NCI-H2227 (cell line): ENCODE measurements at regions not wholly inside any gene's neighbourhood (a gene's known extent, or its start where the extent isn't known, plus 50 kb on each side); places are given as distances from the start of the nearest gene placed in this dataset.
A peak's percentile ranks its signal among the peaks of the same experiment; 100 is the strongest.
"Not testable (repeated sequence)": the region's sequence is repeated elsewhere in the genome, so short reads cannot be mapped to it uniquely, and the experiment has no call there.

Source experiments
- DNase-seq: peaks from one replicate; lab custom pipeline; 2025; ENCODE audit not compliant: unreplicated experiment; lab: John Stamatoyannopoulos, UW

GRCh38 chr3:168801794-168802193, 706.1 kb upstream of the GOLIM4 start:
- DNase-seq = no peak

GRCh38 chr3:168796339-168796738, 700.6 kb upstream of the GOLIM4 start:
- DNase-seq = no peak

GRCh38 chr3:168794427-168794826, 698.7 kb upstream of the GOLIM4 start:
- no peak for DNase-seq

DNA sequence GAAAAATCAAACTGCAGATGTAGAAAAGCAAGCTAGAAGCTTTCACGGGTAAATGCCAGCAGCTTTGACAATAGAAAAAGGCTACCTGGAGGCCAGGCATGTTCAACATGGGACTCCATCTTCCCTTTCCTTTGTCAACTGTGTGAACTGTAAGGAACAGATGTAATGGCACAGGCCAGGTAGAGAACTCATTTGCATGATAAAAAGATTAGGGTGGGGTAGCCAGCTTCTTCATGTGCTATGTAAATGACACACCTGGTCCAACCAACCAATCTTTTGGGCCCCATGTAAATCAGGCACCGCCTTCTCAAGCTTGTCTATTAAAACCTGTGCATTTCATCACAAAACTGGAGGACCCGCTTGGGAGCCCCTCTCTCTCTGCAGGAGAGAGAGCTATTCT, 686.5 kb upstream of the GOLIM4 start:
- no peak for DNase-seq

DNA sequence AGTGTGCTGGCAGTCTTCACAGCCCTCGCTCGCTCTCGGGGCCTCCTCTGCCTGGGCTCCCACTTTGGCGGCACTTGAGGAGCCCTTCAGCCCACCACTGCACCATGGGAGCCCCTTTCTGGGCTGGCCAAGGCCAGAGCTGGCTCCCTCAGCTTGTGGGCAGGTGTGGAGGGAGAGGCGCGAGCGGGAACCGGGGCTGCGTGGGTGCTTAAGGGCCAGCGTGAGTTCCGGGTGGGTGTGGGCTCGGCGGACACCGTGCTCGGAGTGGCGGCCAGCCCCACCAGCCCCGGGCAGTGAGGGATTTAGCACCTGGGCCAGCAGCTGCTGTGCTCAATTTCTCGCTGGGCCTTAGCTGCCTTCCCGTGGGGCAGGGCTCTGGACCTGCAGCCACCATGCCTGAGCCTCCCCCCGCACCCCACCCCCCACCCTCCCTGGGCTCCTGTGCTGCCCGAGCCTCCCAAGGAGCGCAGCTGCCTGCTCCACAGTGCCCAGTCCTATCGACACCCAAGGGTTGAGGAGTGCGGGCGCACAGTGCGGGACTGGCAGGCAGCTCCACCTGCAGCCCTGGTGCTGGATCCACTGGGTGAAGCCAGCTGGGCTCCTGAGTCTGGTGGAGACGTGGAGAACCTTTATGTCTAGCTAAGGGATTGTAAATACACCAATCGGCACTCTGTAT, 684.4 kb upstream of the GOLIM4 start:
- DNase-seq = not testable (repeated sequence)

DNA sequence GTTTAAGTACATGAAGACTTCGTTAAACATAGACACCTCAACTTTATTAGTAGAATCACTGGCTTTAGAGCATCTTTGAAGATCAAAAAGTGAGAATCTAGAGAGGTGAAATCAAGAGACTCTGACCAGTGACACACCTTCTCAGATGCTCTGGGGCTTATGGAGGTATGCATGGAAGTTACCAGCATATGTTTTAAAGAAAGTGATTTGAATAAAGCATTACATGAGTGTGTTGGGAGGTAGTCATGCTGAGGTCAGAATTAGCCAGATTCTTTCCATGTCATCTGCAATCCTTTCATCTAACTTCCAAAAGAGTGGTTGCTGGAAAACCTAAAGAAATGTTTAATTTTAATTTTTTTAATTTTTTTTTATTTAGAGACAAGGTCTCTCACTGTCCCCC, 658.0 kb upstream of the GOLIM4 start:
- DNase-seq = no peak

GRCh38 chr3:168752339-168752738, 656.6 kb upstream of the GOLIM4 start:
- no peak for DNase-seq

DNA sequence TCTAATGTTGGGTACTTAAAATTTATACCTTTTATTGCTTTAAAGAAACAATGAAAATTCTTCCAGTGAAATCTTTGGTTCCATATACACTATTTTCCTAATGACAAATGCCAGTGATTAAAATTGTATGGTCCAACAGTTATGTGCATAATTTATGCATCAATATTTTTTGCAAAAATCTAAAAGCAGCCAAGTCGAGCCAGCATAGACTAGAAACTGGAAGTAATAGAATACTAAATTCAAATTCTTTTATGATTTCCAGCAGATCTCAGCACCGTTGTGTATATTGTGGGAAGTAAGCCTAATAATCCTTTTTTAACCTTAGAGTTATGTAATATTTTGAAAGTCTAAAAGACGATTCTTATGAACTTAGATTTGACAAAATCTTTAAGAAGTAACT, 652.0 kb upstream of the GOLIM4 start:
- DNase-seq = no peak

- no peak for DNase-seq
These were observed 643.0 kb upstream of the GOLIM4 start for GRCh38 chr3:168738527-168739325.

DNA sequence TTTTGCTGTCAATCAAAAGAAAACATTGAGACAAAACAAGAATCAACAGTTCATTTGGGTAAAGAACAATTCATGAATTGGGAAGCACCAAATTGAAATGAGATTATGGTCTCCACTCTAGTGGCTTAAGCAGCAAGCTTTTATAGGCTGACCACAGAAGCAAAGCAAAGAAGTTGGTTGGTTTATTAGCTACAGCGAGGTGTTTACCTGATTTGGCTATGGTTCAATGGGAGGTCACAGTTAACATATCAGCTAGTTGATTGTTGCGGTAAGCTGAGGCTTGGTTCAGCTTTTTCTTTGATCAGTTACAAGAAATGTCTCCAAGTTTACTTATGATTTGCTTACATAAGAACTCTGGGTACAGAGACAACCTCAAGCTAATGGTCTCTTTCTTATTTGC, 640.5 kb upstream of the GOLIM4 start:
- no peak for DNase-seq

DNA sequence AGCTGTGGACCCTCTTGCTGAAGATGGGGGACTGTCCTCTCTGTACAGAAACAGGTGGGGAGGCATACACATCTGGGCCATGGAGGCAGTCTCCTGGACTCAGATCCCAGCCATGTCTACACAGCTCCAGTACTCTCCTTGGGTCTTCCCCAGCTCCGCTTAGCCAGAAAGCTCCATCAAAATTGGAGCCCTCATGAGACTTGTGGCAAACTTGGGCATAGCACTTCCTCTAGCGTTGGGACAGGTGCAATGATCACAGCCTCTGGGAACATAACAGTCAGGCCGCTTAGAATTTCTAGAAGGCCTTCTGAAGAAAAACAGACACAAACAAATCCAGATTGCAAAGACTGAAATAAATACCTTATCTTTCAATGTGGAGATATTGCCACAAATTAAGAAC, 634.3 kb upstream of the GOLIM4 start:
- DNase-seq = no peak

DNA sequence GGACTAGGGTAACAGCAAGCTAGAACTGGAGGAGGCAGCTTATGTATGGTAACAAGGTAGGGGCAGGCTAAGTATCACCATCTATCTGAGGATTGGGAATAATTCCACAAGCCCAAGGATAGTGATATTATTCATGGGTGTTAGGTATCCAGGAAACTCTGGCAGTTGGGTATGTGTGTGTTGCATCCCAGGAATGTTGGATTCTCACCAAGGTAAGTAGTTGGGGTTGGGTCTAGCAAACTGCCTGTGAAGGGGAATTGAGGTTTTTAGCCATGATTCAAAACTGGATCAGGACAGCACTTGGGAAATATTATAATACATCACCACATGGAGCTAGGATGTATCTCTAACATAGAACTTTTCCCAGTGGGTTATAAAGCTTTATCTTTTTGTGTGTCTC, 626.4 kb upstream of the GOLIM4 start:
- DNase-seq = no peak

GRCh38 chr3:168714609-168715240, 619.0 kb upstream of the GOLIM4 start:
- DNase-seq = no peak

DNA sequence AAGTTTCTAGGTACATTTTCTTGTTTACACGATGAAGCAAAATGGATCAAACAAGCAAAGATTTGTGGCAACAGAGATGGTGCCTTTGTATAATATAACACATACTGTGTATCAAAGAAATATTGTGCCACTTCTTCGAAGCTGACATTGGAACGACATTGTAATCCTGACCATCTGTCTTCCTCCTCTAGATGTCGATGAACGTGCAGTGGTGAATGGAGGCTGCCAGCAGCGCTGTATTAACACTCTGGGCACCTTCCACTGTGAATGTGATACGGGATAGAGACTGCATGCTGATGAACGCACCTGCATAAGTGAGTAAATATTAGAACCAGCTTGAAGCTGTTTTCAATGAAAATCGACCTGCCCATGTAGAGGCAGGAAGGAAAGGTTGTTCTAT, 613.3 kb upstream of the GOLIM4 start:
- DNase-seq = no peak

DNA sequence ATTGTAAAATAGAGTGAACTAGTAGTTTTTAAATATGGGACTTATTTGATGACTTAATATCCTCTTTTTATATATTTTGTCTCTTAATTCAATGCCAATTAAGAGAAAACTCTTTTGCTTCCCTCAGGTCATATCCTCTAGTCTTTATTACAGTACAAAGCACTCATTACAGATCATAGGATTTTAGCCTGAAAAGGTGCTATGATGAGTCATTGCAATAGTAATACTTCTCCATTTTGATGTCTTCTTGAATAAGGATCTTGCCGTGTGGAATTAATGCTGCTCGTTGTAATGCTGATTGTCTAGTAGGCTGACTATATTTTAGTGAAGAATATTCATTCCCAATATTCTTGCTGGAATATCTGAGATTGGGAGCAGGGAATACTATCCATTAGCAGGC, 612.2 kb upstream of the GOLIM4 start:
- DNase-seq = no peak

GRCh38 chr3:168705412-168705811, 609.7 kb upstream of the GOLIM4 start:
- DNase-seq = no peak

GRCh38 chr3:168696051-168696450, 600.3 kb upstream of the GOLIM4 start:
- DNase-seq = peak; percentile 9

- no peak for DNase-seq
These were observed 598.1 kb upstream of the GOLIM4 start for GRCh38 chr3:168693870-168694269.

GRCh38 chr3:168688267-168688666, 592.5 kb upstream of the GOLIM4 start:
- DNase-seq = no peak

- no peak for DNase-seq
These were observed 588.8 kb upstream of the GOLIM4 start for GRCh38 chr3:168684519-168684918.

- DNase-seq = no peak
These were observed 583.0 kb upstream of the GOLIM4 start for GRCh38 chr3:168678730-168679129.

DNA sequence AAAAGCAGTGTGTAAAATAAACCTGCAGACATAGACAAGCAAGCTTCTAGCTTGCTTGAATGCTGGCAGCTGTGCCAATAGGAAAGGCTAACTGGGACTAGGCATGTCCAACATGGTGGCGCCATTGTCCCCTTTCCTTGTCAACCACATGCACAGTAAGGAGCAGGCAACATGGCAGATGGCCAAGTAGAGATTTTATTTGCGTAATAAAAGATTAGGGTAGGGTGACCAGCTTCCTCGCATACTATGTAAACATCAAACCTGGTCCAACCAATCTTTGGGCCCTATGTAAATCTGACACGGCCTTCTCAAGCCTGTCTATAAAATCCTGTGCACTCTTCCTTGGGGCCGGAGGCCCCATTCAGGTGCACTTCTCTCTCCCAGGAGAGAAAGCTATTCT, 575.4 kb upstream of the GOLIM4 start:
- no peak for DNase-seq
